ENCODE measurements at regions not wholly inside any gene's neighbourhood (a gene's known extent, or its start where the extent isn't known, plus 50 kb on each side); places are given as distances from the start of the nearest gene placed in this dataset.

GRCh38 chr14:84112589-84112988 is 1417.4 kb upstream of the FLRT2 start:
- Histone ChIP-seq H3K36me3 (ENCODE audit: control insufficient read depth, insufficient read depth, low read length) (no peaks in the 10 kb centered on the region), H3K27me3 (ENCODE audit: control insufficient read depth, insufficient read depth, low read length) (no peaks in the 10 kb centered on the region), H3K9me3 (ENCODE audit: control insufficient read depth, insufficient read depth, low read length) (no peaks in the 10 kb centered on the region), H3K27ac (ENCODE audit: low read length) (no peak overlapping the region), H3K4me3 (ENCODE audit: low read length) (no peak overlapping the region), H3K4me1 (ENCODE audit: control insufficient read depth, insufficient read depth, low read length) (no peaks in the 10 kb centered on the region)
- H3K4me1 Mint-ChIP-seq: peaks cover 8 to 13% of the 10 kb centered on the region in 2 donors
- no peak for TF ChIP-seq CTCF (IDR thresholded peaks at IDR 0.05)
- WGBS (ENCODE audit: insufficient coverage): 80% methylated on average over 1 of the region's 4 CpGs
- no peaks in the 10 kb centered on the region for H3K36me3 Mint-ChIP-seq
- H3K4me3 Mint-ChIP-seq: no peak overlapping the region
- ATAC-seq (no peak), DNase-seq (no peak)
- H3K27ac Mint-ChIP-seq: no peak overlapping the region
- H3K9me3 Mint-ChIP-seq: peaks cover 2 to 7% of the 10 kb centered on the region in 2 donors
- no peaks in the 10 kb centered on the region for H3K27me3 Mint-ChIP-seq (ENCODE audit: low read depth in 2 of 2)
- intact Hi-C loops (cut with micrococcal nuclease): no loop called here

- no peak for TF ChIP-seq CTCF (IDR thresholded peaks at IDR 0.05)
- no peaks in the 10 kb centered on the region for H3K9me3 ChIP-seq (ENCODE audit: control insufficient read depth, insufficient read depth, low read length)
- Mint-ChIP-seq H3K27ac (no peak overlapping the region), H3K27me3 (ENCODE audit: low read depth in 2 of 2) (no peaks in the 10 kb centered on the region), H3K4me1 (no peaks in the 10 kb centered on the region), H3K36me3 (no peaks in the 10 kb centered on the region), H3K9me3 (no peaks in the 10 kb centered on the region), H3K4me3 (no peak overlapping the region)
- no peak overlapping the region for H3K4me3 ChIP-seq (ENCODE audit: low read length)
- WGBS (ENCODE audit: insufficient coverage): 77% methylated on average over 4 of the region's 4 CpGs
- intact Hi-C loops (cut with micrococcal nuclease): no loop called here
- H3K27me3 ChIP-seq (ENCODE audit: control insufficient read depth, insufficient read depth, low read length): no peaks in the 10 kb centered on the region
- no peak for DNase-seq
- no peak for ATAC-seq
- H3K36me3 ChIP-seq (ENCODE audit: control insufficient read depth, insufficient read depth, low read length): no peaks in the 10 kb centered on the region
- no peaks in the 10 kb centered on the region for H3K4me1 ChIP-seq (ENCODE audit: control insufficient read depth, insufficient read depth, low read length)
- no peak overlapping the region for H3K27ac ChIP-seq (ENCODE audit: low read length)
Observed at GRCh38 chr14:84125676-84126075, 1404.3 kb upstream of the FLRT2 start.

GRCh38 chr14:84127495-84127894 is 1402.4 kb upstream of the FLRT2 start:
- 80% methylated on average over 3 of the region's 3 CpGs for WGBS (ENCODE audit: insufficient coverage)
- no peak overlapping the region for H3K4me3 ChIP-seq (ENCODE audit: low read length)
- no peak overlapping the region for H3K27ac Mint-ChIP-seq
- no peaks in the 10 kb centered on the region for H3K27me3 ChIP-seq (ENCODE audit: control insufficient read depth, insufficient read depth, low read length)
- no peaks in the 10 kb centered on the region for H3K4me1 ChIP-seq (ENCODE audit: control insufficient read depth, insufficient read depth, low read length)
- no peak for TF ChIP-seq CTCF (IDR thresholded peaks at IDR 0.05)
- DNase-seq: no peak
- H3K4me3 Mint-ChIP-seq: no peak overlapping the region
- intact Hi-C loops (cut with micrococcal nuclease): no loop called here
- H3K4me1 Mint-ChIP-seq: no peaks in the 10 kb centered on the region
- no peaks in the 10 kb centered on the region for H3K36me3 Mint-ChIP-seq
- no peaks in the 10 kb centered on the region for H3K9me3 ChIP-seq (ENCODE audit: control insufficient read depth, insufficient read depth, low read length)
- no peak for ATAC-seq
- no peaks in the 10 kb centered on the region for H3K27me3 Mint-ChIP-seq (ENCODE audit: low read depth in 2 of 2)
- no peak overlapping the region for H3K27ac ChIP-seq (ENCODE audit: low read length)
- peaks cover 0 to 2% of the 10 kb centered on the region in 2 donors for H3K9me3 Mint-ChIP-seq
- no peaks in the 10 kb centered on the region for H3K36me3 ChIP-seq (ENCODE audit: control insufficient read depth, insufficient read depth, low read length)

DNA sequence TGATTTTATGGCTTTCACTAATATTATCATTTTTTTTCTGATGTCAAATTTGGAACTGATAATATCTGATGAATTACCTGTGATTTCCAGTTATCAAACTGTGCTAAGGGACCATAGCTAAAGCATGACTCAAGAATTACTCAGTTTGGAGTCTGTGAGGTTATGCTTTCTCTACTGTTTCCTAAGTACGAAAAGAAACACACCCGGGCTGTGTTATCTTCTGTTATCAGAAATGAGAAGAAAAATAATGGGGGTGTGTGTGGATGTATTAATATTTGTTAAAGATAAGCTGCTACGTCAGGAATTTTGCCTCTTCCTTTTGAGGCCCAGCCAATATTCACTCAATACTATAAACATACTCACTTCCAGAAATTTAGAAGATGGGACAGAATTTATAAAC is 1401.9 kb upstream of the FLRT2 start:
- no peaks in the 10 kb centered on the region for H3K9me3 ChIP-seq (ENCODE audit: control insufficient read depth, insufficient read depth, low read length)
- no peak overlapping the region for H3K27ac Mint-ChIP-seq
- H3K36me3 ChIP-seq (ENCODE audit: control insufficient read depth, insufficient read depth, low read length): no peaks in the 10 kb centered on the region
- H3K4me3 Mint-ChIP-seq: no peak overlapping the region
- no peak overlapping the region for H3K4me3 ChIP-seq (ENCODE audit: low read length)
- H3K27ac ChIP-seq (ENCODE audit: low read length): no peak overlapping the region
- no peaks in the 10 kb centered on the region for H3K36me3 Mint-ChIP-seq
- no peaks in the 10 kb centered on the region for H3K4me1 Mint-ChIP-seq
- no peaks in the 10 kb centered on the region for H3K27me3 ChIP-seq (ENCODE audit: control insufficient read depth, insufficient read depth, low read length)
- peaks cover 0 to 2% of the 10 kb centered on the region in 2 donors for H3K9me3 Mint-ChIP-seq
- TF ChIP-seq CTCF (IDR thresholded peaks at IDR 0.05): no peak
- ATAC-seq (no peak), DNase-seq (no peak)
- WGBS (ENCODE audit: insufficient coverage): 59% methylated on average over 3 of the region's 3 CpGs
- no peaks in the 10 kb centered on the region for H3K4me1 ChIP-seq (ENCODE audit: control insufficient read depth, insufficient read depth, low read length)
- intact Hi-C loops (cut with micrococcal nuclease): no loop called here
- no peaks in the 10 kb centered on the region for H3K27me3 Mint-ChIP-seq (ENCODE audit: low read depth in 2 of 2)

All from natural killer cell (primary cell).